SU-DHL-6 (cell line): ENCODE measurements at regions not wholly inside any gene's neighbourhood (a gene's known extent, or its start where the extent isn't known, plus 50 kb on each side); places are given as distances from the start of the nearest gene placed in this dataset.

Experiments used
- H2AFZ ChIP-seq: fragments of 200-600 bp; sonication (generic); 2 replicates; pipeline ENCODE4 v1.6.1; 2014; ENCODE audit warnings: low read depth, mild to moderate bottlenecking, moderate library complexity, mixed read lengths, antibody characterized with exemption, low read length; ENCODE audit not compliant: severe bottlenecking
- H3F3A ChIP-seq: fragments of 200-600 bp; shearing (Covaris generic); 2 replicates; pipeline ENCODE4 v1.6.0; 2016; ENCODE audit warnings: antibody characterized with exemption, mild to moderate bottlenecking; ENCODE audit not compliant: insufficient read depth
- H3K27ac ChIP-seq: fragments of 200-600 bp; sonication (generic); 2 replicates; pipeline ENCODE4 v1.5.1; 2016; ENCODE audit warnings: low read depth, mild to moderate bottlenecking, low read length, moderate library complexity, mixed read lengths
- H3K27me3 ChIP-seq: fragments of 200-600 bp; sonication (generic), shearing (Covaris generic); 2 replicates; pipeline ENCODE4 v1.6.0; 2014; ENCODE audit warnings: mild to moderate bottlenecking, low read length
- H3K36me3 ChIP-seq: fragments of 200-600 bp; sonication (generic); 2 replicates; pipeline ENCODE4 v1.6.1; 2014; ENCODE audit warnings: mild to moderate bottlenecking, low read length, mixed read lengths
- H3K4me2 ChIP-seq: fragments of 300-600, 200-600 bp; shearing (Covaris generic), sonication (generic); 2 replicates; pipeline ENCODE4 v1.6.0; 2014; ENCODE audit warnings: low read length, low read depth, mild to moderate bottlenecking; ENCODE audit not compliant: poor library complexity, severe bottlenecking
- H3K4me3 ChIP-seq: fragments of 200-600 bp; sonication (generic); 2 replicates; pipeline ENCODE4 v1.5.1; 2014; ENCODE audit warnings: antibody characterized with exemption, low read length, mild to moderate bottlenecking, mixed read lengths; ENCODE audit not compliant: insufficient read depth, poor library complexity, severe bottlenecking
- H3K79me2 ChIP-seq: fragments of 200-600 bp; sonication (generic); 2 replicates; pipeline ENCODE4 v1.6.1; 2014; ENCODE audit warnings: mild to moderate bottlenecking, low read length, moderate library complexity; ENCODE audit not compliant: insufficient read depth
- H3K9ac ChIP-seq: fragments of 200-600 bp; sonication (generic); 2 replicates; pipeline ENCODE4 v1.7.0; 2014; ENCODE audit warnings: mild to moderate bottlenecking, low read length
- H3K9me2 ChIP-seq: fragments of 200-600 bp; sonication (generic); replicated peaks from 2 replicates; pipeline ENCODE4 v1.6.1; 2014; ENCODE audit warnings: low read length; ENCODE audit not compliant: insufficient read depth
- H3K9me3 ChIP-seq: fragments of 200-600 bp; sonication (generic); 2 replicates; pipeline ENCODE4 v1.6.1; 2014; ENCODE audit warnings: low read length, mixed read lengths; ENCODE audit not compliant: insufficient read depth
- H4K20me1 ChIP-seq: fragments of 200-600 bp; sonication (generic); 2 replicates; pipeline ENCODE4 v1.6.1; 2014; ENCODE audit warnings: low read depth, mild to moderate bottlenecking, antibody characterized with exemption, low read length, moderate library complexity, mixed read lengths
- CTCF ChIP-seq: fragments of 200-600 bp; sonication (generic); IDR thresholded peaks from one replicate; pipeline ENCODE4 v1.5.1; 2017; ENCODE audit warnings: antibody characterized with exemption, mild to moderate bottlenecking, low read length, moderate library complexity; ENCODE audit not compliant: insufficient read depth, poor library complexity, severe bottlenecking
- EZH2phosphoT487 ChIP-seq: fragments of 200-600 bp; sonication (generic), shearing (Covaris generic); conservative IDR thresholded peaks from 2 replicates; pipeline ENCODE4 v1.6.1; 2018; ENCODE audit warnings: mild to moderate bottlenecking, antibody characterized with exemption, low read length, moderate library complexity, mixed read lengths

- Histone ChIP-seq H3K27ac (no peak overlapping the region), H3K36me3 (no peaks in the 10 kb centered on the region), H3K4me3 (no peak overlapping the region), H3K9me3 (no peaks in the 10 kb centered on the region), H3F3A (no peaks in the 10 kb centered on the region), H3K27me3 (no peaks in the 10 kb centered on the region), H3K9ac (no peak overlapping the region), H3K79me2 (no peaks in the 10 kb centered on the region), H2AFZ (no peak overlapping the region), H3K9me2 (no peaks in the 10 kb centered on the region), H4K20me1 (no peaks in the 10 kb centered on the region), H3K4me2 (no peak overlapping the region)
- no peak for TF ChIP-seq EZH2phosphoT487
- TF ChIP-seq CTCF: no peak
Observed at GRCh38 chr4:123588631-123589241, 192.1 kb downstream of the SPRY1 start.

GRCh38 chr4:123589301-123589700, 192.7 kb downstream of the SPRY1 start:
- TF ChIP-seq EZH2phosphoT487 (no peak), CTCF (no peak)
- Histone ChIP-seq H3K36me3 (no peaks in the 10 kb centered on the region), H2AFZ (no peak overlapping the region), H4K20me1 (no peaks in the 10 kb centered on the region), H3F3A (no peaks in the 10 kb centered on the region), H3K9ac (no peak overlapping the region), H3K4me2 (no peak overlapping the region), H3K4me3 (no peak overlapping the region), H3K9me3 (no peaks in the 10 kb centered on the region), H3K79me2 (no peaks in the 10 kb centered on the region), H3K9me2 (no peaks in the 10 kb centered on the region), H3K27me3 (no peaks in the 10 kb centered on the region), H3K27ac (no peak overlapping the region)

- Histone ChIP-seq H3K4me2 (no peak overlapping the region), H3K4me3 (no peak overlapping the region), H3K9ac (no peak overlapping the region), H3K9me2 (no peaks in the 10 kb centered on the region), H3K27me3 (no peaks in the 10 kb centered on the region), H4K20me1 (no peaks in the 10 kb centered on the region), H3K9me3 (no peaks in the 10 kb centered on the region), H3F3A (no peaks in the 10 kb centered on the region), H3K27ac (no peak overlapping the region), H3K79me2 (no peaks in the 10 kb centered on the region), H2AFZ (no peak overlapping the region), H3K36me3 (no peaks in the 10 kb centered on the region)
- TF ChIP-seq EZH2phosphoT487: no peak
- TF ChIP-seq CTCF: no peak
Observed at GRCh38 chr4:123591875-123592274, 195.3 kb downstream of the SPRY1 start.
